ENCODE measurements at regions not wholly inside any gene's neighbourhood (a gene's known extent, or its start where the extent isn't known, plus 50 kb on each side); places are given as distances from the start of the nearest gene placed in this dataset.

GRCh38 chr22:47606426-47606825 lies 844.0 kb downstream of the TBC1D22A start:
- Histone ChIP-seq H3K27ac (no peak overlapping the region), H3K4me3 (no peak overlapping the region), H3K36me3 (no peaks in the 10 kb centered on the region), H3K9me3 (peaks cover 0 to 17% (median 0%) of the 10 kb centered on the region in 8 donors), H3K27me3 (replicated peaks in 1 of 7) (peaks cover 0 to 45% (median 0%) of the 10 kb centered on the region in 7 donors), H3K4me1 (no peaks in the 10 kb centered on the region)
- TF ChIP-seq POLR2A (IDR thresholded peaks at IDR 0.05) (no peak), CTCF (IDR thresholded peaks at IDR 0.05 in 8 of 11, conservative IDR thresholded peaks at IDR 0.05 in 3 of 11) (no peak), POLR2AphosphoS5 (IDR thresholded peaks at IDR 0.05) (no peak)
- 86 to 91% (median 89%) methylated on average over 9 of the region's 9 CpGs for WGBS, 5 donors
- peak; percentile 38 for DNase-seq
- intact Hi-C loops (cut with DNase I; ENCODE audit: low total_unique reads): no loop called here

GRCh38 chr22:47605886-47606285 lies 843.4 kb downstream of the TBC1D22A start:
- Histone ChIP-seq H3K4me1 (no peaks in the 10 kb centered on the region), H3K9me3 (peaks cover 0 to 17% (median 0%) of the 10 kb centered on the region in 8 donors), H3K36me3 (no peaks in the 10 kb centered on the region), H3K4me3 (no peak overlapping the region), H3K27me3 (replicated peaks in 1 of 7) (peaks cover 0 to 50% (median 0%) of the 10 kb centered on the region in 7 donors), H3K27ac (no peak overlapping the region)
- DNase-seq: peak; percentile 41
- WGBS, 5 donors: 64 to 76% (median 74%) methylated on average over 5 of the region's 5 CpGs
- intact Hi-C loops (cut with DNase I; ENCODE audit: low total_unique reads): no loop called here
- TF ChIP-seq CTCF (IDR thresholded peaks at IDR 0.05 in 8 of 11, conservative IDR thresholded peaks at IDR 0.05 in 3 of 11) (no peak), POLR2AphosphoS5 (IDR thresholded peaks at IDR 0.05) (no peak)

- peaks cover 0 to 17% (median 0%) of the 10 kb centered on the region in 8 donors for H3K9me3 ChIP-seq
- DNase-seq: peak; percentile 33
- no peaks in the 10 kb centered on the region for H3K36me3 ChIP-seq
- H3K4me3 ChIP-seq: no peak overlapping the region
- intact Hi-C loops (cut with DNase I; ENCODE audit: low total_unique reads): no loop called here
- no peak overlapping the region for H3K27ac ChIP-seq
- H3K27me3 ChIP-seq (replicated peaks in 1 of 7): peaks cover 0 to 52% (median 0%) of the 10 kb centered on the region in 7 donors
- TF ChIP-seq POLR2A (IDR thresholded peaks at IDR 0.05): no peak
- no peak for TF ChIP-seq POLR2AphosphoS5 (IDR thresholded peaks at IDR 0.05)
- TF ChIP-seq CTCF (IDR thresholded peaks at IDR 0.05 in 8 of 11, conservative IDR thresholded peaks at IDR 0.05 in 3 of 11): no peak
- 74 to 81% (median 78%) methylated on average over 15 of the region's 15 CpGs for WGBS, 5 donors
- H3K4me1 ChIP-seq: no peaks in the 10 kb centered on the region
Measured at GRCh38 chr22:47605441-47605840, 843.0 kb downstream of the TBC1D22A start.

GRCh38 chr22:47604563-47604962 lies 842.1 kb downstream of the TBC1D22A start:
- TF ChIP-seq CTCF (IDR thresholded peaks at IDR 0.05 in 8 of 11, conservative IDR thresholded peaks at IDR 0.05 in 3 of 11) (no peak), POLR2AphosphoS5 (IDR thresholded peaks at IDR 0.05) (no peak), POLR2A (IDR thresholded peaks at IDR 0.05) (no peak)
- 62 to 80% (median 76%) methylated on average over 3 of the region's 3 CpGs for WGBS, 5 donors
- no peak overlapping the region for H3K27ac ChIP-seq
- H3K9me3 ChIP-seq: peaks cover 0 to 8% (median 0%) of the 10 kb centered on the region in 8 donors
- intact Hi-C loops (cut with DNase I; ENCODE audit: low total_unique reads): no loop called here
- H3K4me3 ChIP-seq: no peak overlapping the region
- H3K4me1 ChIP-seq: no peaks in the 10 kb centered on the region
- no peaks in the 10 kb centered on the region for H3K36me3 ChIP-seq
- no peak for DNase-seq
- H3K27me3 ChIP-seq (replicated peaks in 1 of 7): peaks cover 0 to 59% (median 0%) of the 10 kb centered on the region in 7 donors

Measured in spleen (tissue), 11 donors.